Activated T-helper 2 cell treated with anti-CD3 and anti-CD28 coated beads, Interferon-gamma antibody, Interleukin-2, Interleukin-4, amounts not matched to agents 10 μg/mL and 5 μg/mL and 100 μg/mL, durations not matched to agents 14 hours and 24 hours and 36 hours (primary cell): ENCODE measurements at regions not wholly inside any gene's neighbourhood (a gene's known extent, or its start where the extent isn't known, plus 50 kb on each side); places are given as distances from the start of the nearest gene placed in this dataset.
"Not testable (repeated sequence)": the region's sequence is repeated elsewhere in the genome, so short reads cannot be mapped to it uniquely, and the experiment has no call there.

Source experiments
- DNase-seq: peaks from one replicate; pipeline ENCODE4 v3.0.0; 2021; ENCODE audit warnings: low spot score
- H3K27ac Mint-ChIP-seq: one replicate; pipeline ENCODE4 v1.8.0; 2021; ENCODE audit warnings: mixed read lengths
- H3K27me3 Mint-ChIP-seq: one replicate; pipeline ENCODE4 v1.8.0; 2021; ENCODE audit warnings: low read depth, mixed read lengths
- H3K36me3 Mint-ChIP-seq: one replicate; pipeline ENCODE4 v1.8.0; 2021; ENCODE audit warnings: low read depth, mixed read lengths
- H3K4me1 Mint-ChIP-seq: one replicate; pipeline ENCODE4 v1.8.0; 2021; ENCODE audit warnings: low read depth, mixed read lengths
- H3K4me3 Mint-ChIP-seq: one replicate; pipeline ENCODE4 v1.8.0; 2021; ENCODE audit warnings: low read depth, mild to moderate bottlenecking, moderate library complexity, mixed read lengths
- H3K9me3 Mint-ChIP-seq: one replicate; pipeline ENCODE4 v1.8.0; 2021; ENCODE audit warnings: mixed read lengths
- intact Hi-C: fragments of 100-400 bp; cut with micrococcal nuclease; formaldehyde crosslinking; loops from one replicate; pipeline ENCODE4 v1.15.1; 2023

GRCh38 chr21:36254106-36254941, 65.7 kb upstream of the MORC3 start:
- Mint-ChIP-seq H3K27ac (no peak overlapping the region), H3K9me3 (no peaks in the 10 kb centered on the region), H3K4me1 (peaks cover 24% of the 10 kb centered on the region), H3K4me3 (no peak overlapping the region), H3K27me3 (no peaks in the 10 kb centered on the region), H3K36me3 (peaks cover 42% of the 10 kb centered on the region)
- intact Hi-C loops: no loop called here
- DNase-seq: no peak

DNA sequence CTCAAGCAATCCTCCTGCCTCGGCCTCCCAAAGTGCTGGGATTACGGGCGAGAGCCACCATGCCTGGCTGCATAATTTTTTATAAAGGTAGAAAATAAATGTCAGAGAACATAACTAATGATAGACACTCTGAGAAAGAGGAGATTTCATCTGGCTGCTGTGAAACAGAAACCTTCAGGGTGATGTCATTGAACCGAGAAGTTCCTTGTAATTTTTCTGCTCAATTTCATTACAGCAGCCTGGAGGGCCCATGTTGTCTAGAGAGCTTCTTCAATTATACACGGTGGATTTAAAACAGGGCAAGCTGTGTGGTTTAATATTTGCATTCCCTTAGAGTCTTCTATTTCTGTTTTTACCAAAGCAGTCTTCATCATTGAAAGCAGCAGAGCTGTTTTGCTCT, 64.3 kb upstream of the MORC3 start:
- H3K9me3 Mint-ChIP-seq: no peaks in the 10 kb centered on the region
- no peak for DNase-seq
- peaks cover 44% of the 10 kb centered on the region for H3K36me3 Mint-ChIP-seq
- peaks cover 32% of the 10 kb centered on the region for H3K4me1 Mint-ChIP-seq
- no peak overlapping the region for H3K4me3 Mint-ChIP-seq
- peak overlapping the region; percentile 44 for H3K27ac Mint-ChIP-seq
- intact Hi-C loops: no loop called here
- H3K27me3 Mint-ChIP-seq: no peaks in the 10 kb centered on the region

GRCh38 chr21:36257657-36258056, 62.3 kb upstream of the MORC3 start:
- Mint-ChIP-seq H3K9me3 (no peaks in the 10 kb centered on the region), H3K27me3 (no peaks in the 10 kb centered on the region), H3K4me3 (no peak overlapping the region), H3K27ac (no peak overlapping the region), H3K4me1 (peaks cover 34% of the 10 kb centered on the region), H3K36me3 (peaks cover 41% of the 10 kb centered on the region)
- intact Hi-C loops: no loop called here
- DNase-seq: no peak

GRCh38 chr21:36260030-36260787, 59.8 kb upstream of the MORC3 start:
- peak; percentile 25 for DNase-seq
- intact Hi-C loops: loop anchor here (2.0 kb wide), 1 partner anchor 61 kb away; the partner anchor contains the start of gene MORC3
- H3K9me3 Mint-ChIP-seq: no peaks in the 10 kb centered on the region
- peaks cover 22% of the 10 kb centered on the region for H3K36me3 Mint-ChIP-seq
- H3K27ac Mint-ChIP-seq: peak overlapping the region; percentile 75
- peaks cover 21% of the 10 kb centered on the region for H3K4me1 Mint-ChIP-seq
- H3K4me3 Mint-ChIP-seq: peak overlapping the region; percentile 70
- no peaks in the 10 kb centered on the region for H3K27me3 Mint-ChIP-seq

DNA sequence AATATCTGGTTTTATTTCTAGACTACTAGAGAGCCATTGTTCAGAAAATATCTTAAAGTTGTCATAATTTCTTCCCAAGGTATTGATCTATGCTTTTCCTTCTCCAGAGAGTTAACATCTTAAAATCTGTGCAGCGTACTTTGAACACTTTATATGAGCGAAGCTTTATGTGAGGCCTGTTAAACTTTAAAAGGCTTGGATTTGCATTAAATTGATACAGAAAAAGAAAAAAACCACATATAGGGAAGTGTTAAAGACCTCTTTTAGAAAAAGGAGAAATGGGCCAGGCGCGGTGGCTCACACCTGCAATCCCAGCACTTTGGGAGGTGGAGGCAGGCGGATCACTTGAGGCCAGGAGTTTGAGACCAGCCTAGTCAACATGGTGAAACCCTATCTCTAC, 59.2 kb upstream of the MORC3 start:
- Mint-ChIP-seq H3K9me3 (no peaks in the 10 kb centered on the region), H3K36me3 (peaks cover 17% of the 10 kb centered on the region), H3K4me1 (peaks cover 16% of the 10 kb centered on the region), H3K27me3 (no peaks in the 10 kb centered on the region), H3K4me3 (peak overlapping the region; percentile 70), H3K27ac (no peak overlapping the region)
- intact Hi-C loops: loop anchor here (2.0 kb wide), 1 partner anchor 60 kb away; the partner anchor contains the start of gene MORC3
- DNase-seq: no peak

DNA sequence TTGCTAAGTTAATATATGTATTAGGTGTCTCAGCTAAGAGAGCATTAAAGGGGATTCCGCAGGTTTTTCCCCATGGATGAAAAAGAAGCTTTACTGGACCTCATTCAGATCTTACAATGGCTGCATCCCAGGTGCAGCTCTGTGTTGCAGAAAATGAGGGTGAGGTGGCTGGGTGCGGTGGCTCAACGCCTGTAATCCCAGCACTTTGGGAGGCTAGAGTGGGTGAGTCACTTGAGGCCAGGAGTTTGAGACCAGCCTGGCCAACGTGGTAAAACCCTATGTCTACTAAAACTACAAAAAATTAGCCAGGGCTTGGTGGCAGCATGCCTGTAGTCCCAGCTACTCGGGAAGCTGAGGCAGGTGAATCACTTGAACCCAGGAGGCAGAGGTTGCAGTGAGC, 58.5 kb upstream of the MORC3 start:
- H3K9me3 Mint-ChIP-seq: no peaks in the 10 kb centered on the region
- no peak overlapping the region for H3K27ac Mint-ChIP-seq
- peaks cover 15% of the 10 kb centered on the region for H3K4me1 Mint-ChIP-seq
- no peak for DNase-seq
- H3K4me3 Mint-ChIP-seq: no peak overlapping the region
- H3K36me3 Mint-ChIP-seq: peaks cover 16% of the 10 kb centered on the region
- H3K27me3 Mint-ChIP-seq: no peaks in the 10 kb centered on the region
- intact Hi-C loops: loop anchor here (2.0 kb wide), 1 partner anchor 59 kb away; the partner anchor contains the start of gene MORC3

DNA sequence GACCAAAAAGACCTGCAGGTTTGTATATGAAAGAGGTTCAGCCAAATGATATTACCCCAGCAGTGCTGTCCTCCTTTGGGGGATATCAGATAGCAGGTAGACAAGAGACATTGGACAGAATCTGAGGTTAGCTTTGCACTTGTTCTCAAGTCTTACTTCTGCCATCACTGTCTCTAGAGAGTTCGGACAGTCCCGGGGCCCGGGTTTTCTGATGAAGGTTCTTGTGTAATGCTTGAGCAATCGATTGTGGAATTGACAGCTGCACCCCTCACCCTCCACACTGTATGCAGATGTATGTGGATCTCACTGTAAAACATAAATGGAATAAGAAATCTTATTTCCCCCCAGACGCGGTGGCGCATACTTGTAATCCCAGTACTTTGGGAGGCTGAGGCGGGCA, 56.2 kb upstream of the MORC3 start:
- intact Hi-C loops: no loop called here
- Mint-ChIP-seq H3K27ac (no peak overlapping the region), H3K4me1 (peaks cover 13% of the 10 kb centered on the region), H3K27me3 (no peaks in the 10 kb centered on the region), H3K4me3 (no peak overlapping the region), H3K36me3 (peaks cover 10% of the 10 kb centered on the region), H3K9me3 (no peaks in the 10 kb centered on the region)
- DNase-seq: no peak

- Mint-ChIP-seq H3K4me1 (peaks cover 4% of the 10 kb centered on the region), H3K9me3 (no peaks in the 10 kb centered on the region), H3K27ac (no peak overlapping the region), H3K36me3 (peaks cover 10% of the 10 kb centered on the region), H3K27me3 (no peaks in the 10 kb centered on the region), H3K4me3 (no peak overlapping the region)
- no peak for DNase-seq
- intact Hi-C loops: no loop called here
Measured at GRCh38 chr21:36265431-36265830, 54.6 kb upstream of the MORC3 start.

DNA sequence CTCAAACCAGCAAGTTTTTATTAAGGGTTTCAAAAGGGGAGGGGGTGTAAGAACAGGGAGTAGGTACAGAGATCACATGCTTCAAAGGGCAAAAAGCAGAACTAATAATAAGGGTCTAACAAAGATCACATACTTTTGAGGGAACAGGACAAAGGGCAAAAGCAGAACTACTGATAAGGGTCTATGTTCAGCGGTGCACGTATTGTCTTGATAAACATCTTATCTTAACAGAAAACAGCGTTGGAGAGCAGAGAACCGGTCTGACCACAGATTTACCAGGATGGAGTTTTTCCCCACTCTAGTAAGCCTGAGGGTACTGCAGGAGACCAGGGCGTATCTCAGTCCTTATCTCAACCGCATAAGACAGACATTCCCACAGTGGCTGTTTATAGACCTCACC, 52.2 kb upstream of the MORC3 start:
- H3K4me1 Mint-ChIP-seq, H3K27ac Mint-ChIP-seq, H3K9me3 Mint-ChIP-seq, H3K4me3 Mint-ChIP-seq, H3K27me3 Mint-ChIP-seq, DNase-seq, intact Hi-C loops: not testable (repeated sequence)
- peaks cover 11% of the 10 kb centered on the region for H3K36me3 Mint-ChIP-seq

DNA sequence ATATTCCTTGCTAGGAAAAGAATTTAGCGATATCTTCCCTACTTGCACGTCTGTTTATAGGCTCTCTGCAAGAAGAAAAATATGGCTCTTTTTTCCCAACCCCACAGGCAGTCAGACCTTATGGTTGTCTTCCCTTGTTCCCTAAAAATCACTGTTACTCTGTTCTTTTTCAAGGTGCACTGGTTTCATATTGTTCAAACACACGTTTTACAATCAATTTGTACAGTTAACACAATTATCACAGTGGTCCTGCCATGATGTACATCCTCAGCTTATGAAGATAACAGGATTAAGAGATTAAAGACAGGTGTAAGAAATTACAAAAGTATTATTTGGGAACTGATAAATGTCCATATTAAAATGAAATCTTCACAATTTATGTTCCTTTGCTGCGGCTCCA, 51.7 kb upstream of the MORC3 start:
- intact Hi-C loops: not testable (repeated sequence)

More for the DNA sequence above, 51.7 kb upstream of the MORC3 start:
- not testable (repeated sequence) for H3K9me3 Mint-ChIP-seq, H3K4me1 Mint-ChIP-seq, H3K27me3 Mint-ChIP-seq, H3K4me3 Mint-ChIP-seq, DNase-seq, H3K27ac Mint-ChIP-seq
- H3K36me3 Mint-ChIP-seq: peaks cover 11% of the 10 kb centered on the region
